GM12892 (cell line): ENCODE measurements at regions not wholly inside any gene's neighbourhood (a gene's known extent, or its start where the extent isn't known, plus 50 kb on each side); places are given as distances from the start of the nearest gene placed in this dataset.

Source experiments
- DNase-seq: peaks from one replicate; pipeline ENCODE4 v3.0.0; 2011; ENCODE audit not compliant: insufficient read length
- FAIRE-seq: peaks from 2 replicates; lab custom pipeline; 2011; peaks lifted over from hg19 to GRCh38; lab: Jason Lieb, UNC
- POLR2A ChIP-seq: IDR thresholded peaks from 2 replicates; pipeline ENCODE4 v1.6.1; 2011; ENCODE audit warnings: low read depth, low read length, control low read depth
- POLR2AphosphoS5 ChIP-seq: IDR thresholded peaks from 2 replicates; pipeline ENCODE4 v1.6.1; 2011; ENCODE audit warnings: low read depth, low read length, control low read depth
- TAF1 ChIP-seq: IDR thresholded peaks from 2 replicates; pipeline ENCODE4 v1.6.1; 2011; ENCODE audit warnings: low read depth, mild to moderate bottlenecking, control low read depth, low read length, borderline replicate concordance

GRCh38 chr2:7400628-7401027, 483.4 kb downstream of the RNF144A start:
- DNase-seq (no peak), FAIRE-seq (no peak)
- TF ChIP-seq POLR2AphosphoS5 (no peak), POLR2A (no peak), TAF1 (no peak)

- FAIRE-seq: no peak
- TF ChIP-seq POLR2A: no peak
- no peak for TF ChIP-seq TAF1
- TF ChIP-seq POLR2AphosphoS5: no peak
- no peak for DNase-seq
Observed at GRCh38 chr2:7403092-7403775, 486.0 kb downstream of the RNF144A start.

- TF ChIP-seq POLR2AphosphoS5: no peak
- no peak for TF ChIP-seq TAF1
- TF ChIP-seq POLR2A: no peak
- DNase-seq: no peak
- no peak for FAIRE-seq
Observed at GRCh38 chr2:7405861-7406715, 488.9 kb downstream of the RNF144A start.

- FAIRE-seq (no peak), DNase-seq (no peak)
- TF ChIP-seq TAF1 (no peak), POLR2A (no peak), POLR2AphosphoS5 (no peak)
Observed at GRCh38 chr2:7407001-7407400, 489.8 kb downstream of the RNF144A start.

GRCh38 chr2:7407906-7408680, 490.9 kb downstream of the RNF144A start:
- TF ChIP-seq POLR2AphosphoS5 (no peak), POLR2A (no peak), TAF1 (no peak)
- DNase-seq: no peak
- no peak for FAIRE-seq

GRCh38 chr2:7411691-7412090, 494.5 kb downstream of the RNF144A start:
- DNase-seq (no peak), FAIRE-seq (no peak)
- TF ChIP-seq TAF1 (no peak), POLR2AphosphoS5 (no peak), POLR2A (no peak)

GRCh38 chr2:7417845-7418742, 500.9 kb downstream of the RNF144A start:
- no peak for TF ChIP-seq POLR2A
- no peak for TF ChIP-seq POLR2AphosphoS5
- no peak for TF ChIP-seq TAF1
- DNase-seq (no peak), FAIRE-seq (no peak)

GRCh38 chr2:7419186-7419585, 502.0 kb downstream of the RNF144A start:
- DNase-seq (no peak), FAIRE-seq (no peak)
- TF ChIP-seq POLR2AphosphoS5: no peak
- TF ChIP-seq TAF1: no peak
- TF ChIP-seq POLR2A: no peak

- no peak for DNase-seq
- no peak for TF ChIP-seq POLR2A
- TF ChIP-seq TAF1: no peak
- no peak for TF ChIP-seq POLR2AphosphoS5
- FAIRE-seq: no peak
Observed at GRCh38 chr2:7419814-7420311, 502.7 kb downstream of the RNF144A start.

GRCh38 chr2:7420530-7420929, 503.3 kb downstream of the RNF144A start:
- TF ChIP-seq POLR2A: no peak
- no peak for TF ChIP-seq POLR2AphosphoS5
- TF ChIP-seq TAF1: no peak
- FAIRE-seq: no peak
- no peak for DNase-seq

- TF ChIP-seq TAF1 (no peak), POLR2AphosphoS5 (no peak), POLR2A (no peak)
- DNase-seq: no peak
- no peak for FAIRE-seq
Observed at GRCh38 chr2:7424481-7424880, 507.3 kb downstream of the RNF144A start.
